ENCODE measurements at regions not wholly inside any gene's neighbourhood (a gene's known extent, or its start where the extent isn't known, plus 50 kb on each side); places are given as distances from the start of the nearest gene placed in this dataset.

DNA sequence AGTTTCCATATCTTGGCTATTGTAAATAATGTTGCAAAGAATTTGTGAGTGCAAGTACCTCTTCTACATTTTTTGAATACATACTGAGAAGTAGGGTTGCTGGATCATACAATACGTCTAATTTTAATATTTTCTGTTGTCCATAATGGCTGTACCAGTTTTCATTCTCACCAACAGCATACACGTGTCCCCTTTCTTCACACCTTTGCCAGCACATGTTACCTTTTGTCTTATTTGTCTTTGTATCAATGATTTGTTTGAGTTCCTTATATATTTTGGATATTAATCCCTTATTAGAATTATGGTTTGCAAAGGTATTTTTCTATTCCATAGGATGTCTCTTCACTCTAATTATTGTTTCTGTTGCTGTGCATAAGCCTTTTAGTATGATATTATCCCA, 904.3 kb downstream of the METTL15 start:
- Histone ChIP-seq H3K9me2 (ENCODE audit: insufficient read depth) (no peaks in the 10 kb centered on the region), H3K27me3 (ENCODE audit: insufficient read depth, low read length) (no peaks in the 10 kb centered on the region), H3K27ac (ENCODE audit: low read depth, low read length) (no peak overlapping the region), H3K9ac (ENCODE audit: low read length) (no peak overlapping the region), H3K36me3 (ENCODE audit: control insufficient read depth in 1 of 2, insufficient read depth in 2 of 2, low read length in 2 of 2) (no peaks in the 10 kb centered on the region), H3K4me3 (replicated peaks in 1 of 2; ENCODE audit: low read depth in 1 of 2, low read length in 2 of 2) (no peak overlapping the region), H4K20me1 (ENCODE audit: insufficient read depth) (no peaks in the 10 kb centered on the region), H3K79me2 (ENCODE audit: insufficient read depth, low read length) (no peaks in the 10 kb centered on the region), H3K4me1 (ENCODE audit: control insufficient read depth in 1 of 2, insufficient read depth in 2 of 2, low read length in 2 of 2) (no peaks in the 10 kb centered on the region), H3K9me3 (ENCODE audit: control insufficient read depth in 1 of 2, insufficient read depth in 1 of 2, low read depth in 1 of 2, low read length in 2 of 2) (no peaks in the 10 kb centered on the region), H3K4me2 (ENCODE audit: low read length) (no peak overlapping the region), H2AFZ (ENCODE audit: low read depth, low read length, poor library complexity, severe bottlenecking) (no peak overlapping the region)
- TF ChIP-seq SP1 (IDR thresholded peaks at IDR 0.05; ENCODE audit: low read depth), result no peak
- no peak for TF ChIP-seq YY1 (IDR thresholded peaks at IDR 0.05; ENCODE audit: extremely low read depth, insufficient replicate concordance, low read depth, low read length)
- no peak for TF ChIP-seq SIN3A (IDR thresholded peaks at IDR 0.05; ENCODE audit: low read depth)
- TF ChIP-seq EZH2phosphoT487 (IDR thresholded peaks at IDR 0.05; ENCODE audit: borderline replicate concordance), result no peak
- TF ChIP-seq POLR2A (IDR thresholded peaks at IDR 0.05; ENCODE audit: borderline replicate concordance, extremely low read depth, insufficient read depth, insufficient read length), result no peak
- TF ChIP-seq, protein P1, sequence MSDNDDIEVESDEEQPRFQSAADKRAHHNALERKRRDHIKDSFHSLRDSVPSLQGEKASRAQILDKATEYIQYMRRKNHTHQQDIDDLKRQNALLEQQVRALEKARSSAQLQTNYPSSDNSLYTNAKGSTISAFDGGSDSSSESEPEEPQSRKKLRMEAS (IDR thresholded peaks at IDR 0.05), result no peak
- TF ChIP-seq, protein P2, sequence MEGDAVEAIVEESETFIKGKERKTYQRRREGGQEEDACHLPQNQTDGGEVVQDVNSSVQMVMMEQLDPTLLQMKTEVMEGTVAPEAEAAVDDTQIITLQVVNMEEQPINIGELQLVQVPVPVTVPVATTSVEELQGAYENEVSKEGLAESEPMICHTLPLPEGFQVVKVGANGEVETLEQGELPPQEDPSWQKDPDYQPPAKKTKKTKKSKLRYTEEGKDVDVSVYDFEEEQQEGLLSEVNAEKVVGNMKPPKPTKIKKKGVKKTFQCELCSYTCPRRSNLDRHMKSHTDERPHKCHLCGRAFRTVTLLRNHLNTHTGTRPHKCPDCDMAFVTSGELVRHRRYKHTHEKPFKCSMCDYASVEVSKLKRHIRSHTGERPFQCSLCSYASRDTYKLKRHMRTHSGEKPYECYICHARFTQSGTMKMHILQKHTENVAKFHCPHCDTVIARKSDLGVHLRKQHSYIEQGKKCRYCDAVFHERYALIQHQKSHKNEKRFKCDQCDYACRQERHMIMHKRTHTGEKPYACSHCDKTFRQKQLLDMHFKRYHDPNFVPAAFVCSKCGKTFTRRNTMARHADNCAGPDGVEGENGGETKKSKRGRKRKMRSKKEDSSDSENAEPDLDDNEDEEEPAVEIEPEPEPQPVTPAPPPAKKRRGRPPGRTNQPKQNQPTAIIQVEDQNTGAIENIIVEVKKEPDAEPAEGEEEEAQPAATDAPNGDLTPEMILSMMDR (IDR thresholded peaks at IDR 0.05 in 2 of 3, conservative IDR thresholded peaks at IDR 0.05 in 1 of 3; ENCODE audit: borderline replicate concordance in 1 of 3, insufficient read depth in 1 of 3, low read depth in 2 of 3, low read length in 2 of 3), result no peak
- TF ChIP-seq ZFX (IDR thresholded peaks at IDR 0.05), result no peak
- TF ChIP-seq FOSL1 (IDR thresholded peaks at IDR 0.05; ENCODE audit: low read depth), result no peak
- TF ChIP-seq SRF (IDR thresholded peaks at IDR 0.05; ENCODE audit: low read depth), result no peak
- no peak for TF ChIP-seq CEBPB (IDR thresholded peaks at IDR 0.05; ENCODE audit: low read depth)
- TF ChIP-seq TCF7L2 (IDR thresholded peaks at IDR 0.05; ENCODE audit: borderline replicate concordance, extremely low read depth, insufficient read depth, insufficient read length), result no peak
- TF ChIP-seq ELF1 (IDR thresholded peaks at IDR 0.05; ENCODE audit: borderline replicate concordance, low read depth), result no peak
- TF ChIP-seq, protein P3, sequence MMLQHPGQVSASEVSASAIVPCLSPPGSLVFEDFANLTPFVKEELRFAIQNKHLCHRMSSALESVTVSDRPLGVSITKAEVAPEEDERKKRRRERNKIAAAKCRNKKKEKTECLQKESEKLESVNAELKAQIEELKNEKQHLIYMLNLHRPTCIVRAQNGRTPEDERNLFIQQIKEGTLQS (IDR thresholded peaks at IDR 0.05), result no peak
- no peak for TF ChIP-seq JUND (IDR thresholded peaks at IDR 0.05)
- TF ChIP-seq EGR1 (IDR thresholded peaks at IDR 0.05; ENCODE audit: low read depth), result no peak
- TF ChIP-seq, protein P4, sequence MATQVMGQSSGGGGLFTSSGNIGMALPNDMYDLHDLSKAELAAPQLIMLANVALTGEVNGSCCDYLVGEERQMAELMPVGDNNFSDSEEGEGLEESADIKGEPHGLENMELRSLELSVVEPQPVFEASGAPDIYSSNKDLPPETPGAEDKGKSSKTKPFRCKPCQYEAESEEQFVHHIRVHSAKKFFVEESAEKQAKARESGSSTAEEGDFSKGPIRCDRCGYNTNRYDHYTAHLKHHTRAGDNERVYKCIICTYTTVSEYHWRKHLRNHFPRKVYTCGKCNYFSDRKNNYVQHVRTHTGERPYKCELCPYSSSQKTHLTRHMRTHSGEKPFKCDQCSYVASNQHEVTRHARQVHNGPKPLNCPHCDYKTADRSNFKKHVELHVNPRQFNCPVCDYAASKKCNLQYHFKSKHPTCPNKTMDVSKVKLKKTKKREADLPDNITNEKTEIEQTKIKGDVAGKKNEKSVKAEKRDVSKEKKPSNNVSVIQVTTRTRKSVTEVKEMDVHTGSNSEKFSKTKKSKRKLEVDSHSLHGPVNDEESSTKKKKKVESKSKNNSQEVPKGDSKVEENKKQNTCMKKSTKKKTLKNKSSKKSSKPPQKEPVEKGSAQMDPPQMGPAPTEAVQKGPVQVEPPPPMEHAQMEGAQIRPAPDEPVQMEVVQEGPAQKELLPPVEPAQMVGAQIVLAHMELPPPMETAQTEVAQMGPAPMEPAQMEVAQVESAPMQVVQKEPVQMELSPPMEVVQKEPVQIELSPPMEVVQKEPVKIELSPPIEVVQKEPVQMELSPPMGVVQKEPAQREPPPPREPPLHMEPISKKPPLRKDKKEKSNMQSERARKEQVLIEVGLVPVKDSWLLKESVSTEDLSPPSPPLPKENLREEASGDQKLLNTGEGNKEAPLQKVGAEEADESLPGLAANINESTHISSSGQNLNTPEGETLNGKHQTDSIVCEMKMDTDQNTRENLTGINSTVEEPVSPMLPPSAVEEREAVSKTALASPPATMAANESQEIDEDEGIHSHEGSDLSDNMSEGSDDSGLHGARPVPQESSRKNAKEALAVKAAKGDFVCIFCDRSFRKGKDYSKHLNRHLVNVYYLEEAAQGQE (IDR thresholded peaks at IDR 0.05; ENCODE audit: low read depth), result no peak
- TF ChIP-seq ZNF274 (IDR thresholded peaks at IDR 0.05; ENCODE audit: low read depth, low read length), result no peak
- TF ChIP-seq, protein P5, sequence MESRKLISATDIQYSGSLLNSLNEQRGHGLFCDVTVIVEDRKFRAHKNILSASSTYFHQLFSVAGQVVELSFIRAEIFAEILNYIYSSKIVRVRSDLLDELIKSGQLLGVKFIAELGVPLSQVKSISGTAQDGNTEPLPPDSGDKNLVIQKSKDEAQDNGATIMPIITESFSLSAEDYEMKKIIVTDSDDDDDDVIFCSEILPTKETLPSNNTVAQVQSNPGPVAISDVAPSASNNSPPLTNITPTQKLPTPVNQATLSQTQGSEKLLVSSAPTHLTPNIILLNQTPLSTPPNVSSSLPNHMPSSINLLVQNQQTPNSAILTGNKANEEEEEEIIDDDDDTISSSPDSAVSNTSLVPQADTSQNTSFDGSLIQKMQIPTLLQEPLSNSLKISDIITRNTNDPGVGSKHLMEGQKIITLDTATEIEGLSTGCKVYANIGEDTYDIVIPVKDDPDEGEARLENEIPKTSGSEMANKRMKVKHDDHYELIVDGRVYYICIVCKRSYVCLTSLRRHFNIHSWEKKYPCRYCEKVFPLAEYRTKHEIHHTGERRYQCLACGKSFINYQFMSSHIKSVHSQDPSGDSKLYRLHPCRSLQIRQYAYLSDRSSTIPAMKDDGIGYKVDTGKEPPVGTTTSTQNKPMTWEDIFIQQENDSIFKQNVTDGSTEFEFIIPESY (IDR thresholded peaks at IDR 0.05; ENCODE audit: extremely low read depth, insufficient replicate concordance, low read length), result no peak
- CTCF ChIA-PET, result no interaction called here
- DNase-seq (ENCODE audit: low read depth, low spot score) (no peak), ATAC-seq (no peak)
- RAD21 ChIA-PET (ENCODE audit: low non-redundant PET in 1 of 2, low total read pairs in 2 of 2, uncharacterized antibody in 2 of 2, unreplicated experiment in 2 of 2), result no interaction called here
- intact Hi-C loops (cut with micrococcal nuclease), result no loop called here
- POLR2A ChIA-PET, result no interaction called here
- BruUV-seq (replicated peaks), result no TSS peak
